ENCODE measurements at regions not wholly inside any gene's neighbourhood (a gene's known extent, or its start where the extent isn't known, plus 50 kb on each side); places are given as distances from the start of the nearest gene placed in this dataset.
A peak's percentile ranks its signal among the peaks of the same experiment; 100 is the strongest.

GRCh38 chr16:52725043-52725442, 178.1 kb upstream of the TOX3 start:
- TF ChIP-seq CTCF (IDR thresholded peaks at IDR 0.05) (no peak), ZFX (IDR thresholded peaks at IDR 0.05; ENCODE audit: borderline replicate concordance) (no peak)
- H3K27ac ChIP-seq, result peak overlapping the region; percentile 59

- no peak for TF ChIP-seq ZFX (IDR thresholded peaks at IDR 0.05; ENCODE audit: borderline replicate concordance)
- TF ChIP-seq CTCF (IDR thresholded peaks at IDR 0.05), result no peak
- H3K27ac ChIP-seq, result no peak overlapping the region
Measured at GRCh38 chr16:52721331-52721730, 174.4 kb upstream of the TOX3 start.

- TF ChIP-seq CTCF (IDR thresholded peaks at IDR 0.05), result no peak
- H3K27ac ChIP-seq, result no peak overlapping the region
Measured at GRCh38 chr16:52718046-52718445, 171.1 kb upstream of the TOX3 start.

- H3K27ac ChIP-seq, result no peak overlapping the region
- no peak for TF ChIP-seq ZFX (IDR thresholded peaks at IDR 0.05; ENCODE audit: borderline replicate concordance)
- no peak for TF ChIP-seq CTCF (IDR thresholded peaks at IDR 0.05)
Measured at GRCh38 chr16:52713740-52714139, 166.8 kb upstream of the TOX3 start.

- H3K27ac ChIP-seq, result no peak overlapping the region
- TF ChIP-seq ZFX (IDR thresholded peaks at IDR 0.05; ENCODE audit: borderline replicate concordance), result no peak
- no peak for TF ChIP-seq CTCF (IDR thresholded peaks at IDR 0.05)
Measured at GRCh38 chr16:52709306-52709705, 162.4 kb upstream of the TOX3 start.

- no peak overlapping the region for H3K27ac ChIP-seq
- TF ChIP-seq CTCF (IDR thresholded peaks at IDR 0.05), result no peak
- TF ChIP-seq ZFX (IDR thresholded peaks at IDR 0.05; ENCODE audit: borderline replicate concordance), result no peak
Measured at GRCh38 chr16:52708476-52708875, 161.5 kb upstream of the TOX3 start.

GRCh38 chr16:52707676-52708337, 160.9 kb upstream of the TOX3 start:
- no peak for TF ChIP-seq ZFX (IDR thresholded peaks at IDR 0.05; ENCODE audit: borderline replicate concordance)
- no peak for TF ChIP-seq CTCF (IDR thresholded peaks at IDR 0.05)
- no peak overlapping the region for H3K27ac ChIP-seq
